ENCODE measurements at regions not wholly inside any gene's neighbourhood (a gene's known extent, or its start where the extent isn't known, plus 50 kb on each side); places are given as distances from the start of the nearest gene placed in this dataset.

GRCh38 chr6:148104131-148104530 is 238.5 kb upstream of the SASH1 start:
- DNase-seq (no peak), ATAC-seq (no peak)
- Histone ChIP-seq H3K9ac (ENCODE audit: low read length) (no peak overlapping the region), H3K4me1 (ENCODE audit: insufficient read depth, low read length) (no peaks in the 10 kb centered on the region), H3K4me3 (ENCODE audit: low read length) (no peak overlapping the region), H3F3A (ENCODE audit: low read length, unreplicated experiment) (no peaks in the 10 kb centered on the region), H4K20me1 (ENCODE audit: low read length) (no peaks in the 10 kb centered on the region), H3K79me2 (ENCODE audit: low read length) (no peaks in the 10 kb centered on the region), H3K27me3 (ENCODE audit: low read length) (no peaks in the 10 kb centered on the region), H3K9me3 (ENCODE audit: low read length) (no peaks in the 10 kb centered on the region), H3K4me2 (ENCODE audit: low read length) (no peak overlapping the region), H3K9me2 (replicated peaks; ENCODE audit: low read length) (no peaks in the 10 kb centered on the region), H3K27ac (ENCODE audit: low read length) (no peak overlapping the region), H2AFZ (ENCODE audit: low read length) (no peak overlapping the region), H3K36me3 (ENCODE audit: low read depth, low read length) (no peaks in the 10 kb centered on the region)
- intact Hi-C loops (cut with micrococcal nuclease) = no loop called here
- ChIA-PET POLR2A (ENCODE audit: unreplicated experiment) (no interaction called here), CTCF (no interaction called here)
- no TSS peak for BruUV-seq (replicated peaks)
- TF ChIP-seq EZH2 (IDR thresholded peaks at IDR 0.05; ENCODE audit: low read length, unreplicated experiment) (no peak), EZH2phosphoT487 (IDR thresholded peaks at IDR 0.05; ENCODE audit: borderline replicate concordance, low read length) (no peak), CTCF (conservative IDR thresholded peaks at IDR 0.05; ENCODE audit: low read depth, low read length) (no peak)

- no peak overlapping the region for H3K4me2 ChIP-seq (ENCODE audit: low read length)
- intact Hi-C loops (cut with micrococcal nuclease) = no loop called here
Observed at GRCh38 chr6:148105695-148106094, 236.9 kb upstream of the SASH1 start.

GRCh38 chr6:148107911-148108310 is 234.7 kb upstream of the SASH1 start:
- intact Hi-C loops (cut with micrococcal nuclease) = no loop called here
- Histone ChIP-seq H3K27me3 (ENCODE audit: low read length) (no peaks in the 10 kb centered on the region), H3F3A (ENCODE audit: low read length, unreplicated experiment) (no peaks in the 10 kb centered on the region)

More at GRCh38 chr6:148105695-148106094, 236.9 kb upstream of the SASH1 start:
- Histone ChIP-seq H2AFZ (ENCODE audit: low read length) (no peak overlapping the region), H3K4me3 (ENCODE audit: low read length) (no peak overlapping the region), H3K4me1 (ENCODE audit: insufficient read depth, low read length) (no peaks in the 10 kb centered on the region), H3K27me3 (ENCODE audit: low read length) (no peaks in the 10 kb centered on the region), H3K9me3 (ENCODE audit: low read length) (no peaks in the 10 kb centered on the region), H3K79me2 (ENCODE audit: low read length) (no peaks in the 10 kb centered on the region), H3K27ac (ENCODE audit: low read length) (no peak overlapping the region), H3K36me3 (ENCODE audit: low read depth, low read length) (no peaks in the 10 kb centered on the region), H4K20me1 (ENCODE audit: low read length) (no peaks in the 10 kb centered on the region), H3K9me2 (replicated peaks; ENCODE audit: low read length) (no peaks in the 10 kb centered on the region), H3K9ac (ENCODE audit: low read length) (no peak overlapping the region), H3F3A (ENCODE audit: low read length, unreplicated experiment) (no peaks in the 10 kb centered on the region)
- no TSS peak for BruUV-seq (replicated peaks)
- ChIA-PET POLR2A (ENCODE audit: unreplicated experiment) (no interaction called here), CTCF (no interaction called here)
- DNase-seq (peak; percentile 4), ATAC-seq (no peak)
- TF ChIP-seq CTCF (conservative IDR thresholded peaks at IDR 0.05; ENCODE audit: low read depth, low read length) (no peak), EZH2phosphoT487 (IDR thresholded peaks at IDR 0.05; ENCODE audit: borderline replicate concordance, low read length) (no peak), EZH2 (IDR thresholded peaks at IDR 0.05; ENCODE audit: low read length, unreplicated experiment) (no peak)

More at GRCh38 chr6:148107911-148108310, 234.7 kb upstream of the SASH1 start:
- H3K27ac ChIP-seq (ENCODE audit: low read length) = no peak overlapping the region
- no peak overlapping the region for H3K4me2 ChIP-seq (ENCODE audit: low read length)
- no peak for ATAC-seq
- no peak for DNase-seq
- ChIA-PET CTCF (no interaction called here), POLR2A (ENCODE audit: unreplicated experiment) (no interaction called here)
- H3K9me3 ChIP-seq (ENCODE audit: low read length) = no peaks in the 10 kb centered on the region
- no peaks in the 10 kb centered on the region for H3K9me2 ChIP-seq (replicated peaks; ENCODE audit: low read length)
- H2AFZ ChIP-seq (ENCODE audit: low read length) = no peak overlapping the region
- no peaks in the 10 kb centered on the region for H3K36me3 ChIP-seq (ENCODE audit: low read depth, low read length)
- TF ChIP-seq EZH2phosphoT487 (IDR thresholded peaks at IDR 0.05; ENCODE audit: borderline replicate concordance, low read length) (no peak), EZH2 (IDR thresholded peaks at IDR 0.05; ENCODE audit: low read length, unreplicated experiment) (no peak), CTCF (conservative IDR thresholded peaks at IDR 0.05; ENCODE audit: low read depth, low read length) (no peak)
- no peak overlapping the region for H3K9ac ChIP-seq (ENCODE audit: low read length)
- H3K4me3 ChIP-seq (ENCODE audit: low read length) = no peak overlapping the region
- no peaks in the 10 kb centered on the region for H3K79me2 ChIP-seq (ENCODE audit: low read length)
- no peaks in the 10 kb centered on the region for H4K20me1 ChIP-seq (ENCODE audit: low read length)
- peaks cover 3% of the 10 kb centered on the region for H3K4me1 ChIP-seq (ENCODE audit: insufficient read depth, low read length)
- no TSS peak for BruUV-seq (replicated peaks)

All from PC-3 (cell line).